Glomerular endothelial cell (primary cell): ENCODE measurements at regions not wholly inside any gene's neighbourhood (a gene's known extent, or its start where the extent isn't known, plus 50 kb on each side); places are given as distances from the start of the nearest gene placed in this dataset.
"Not testable (repeated sequence)": the region's sequence is repeated elsewhere in the genome, so short reads cannot be mapped to it uniquely, and the experiment has no call there.

Experiments used
- DNase-seq: peaks from one replicate; pipeline ENCODE4 v3.0.0-alpha.2; 2011; ENCODE audit warnings: low read depth, low spot score; ENCODE audit errors: extremely low read depth

- no peak for DNase-seq
Observed at GRCh38 chr20:52054123-52054522, 137.5 kb downstream of the ZFP64 start.

DNA sequence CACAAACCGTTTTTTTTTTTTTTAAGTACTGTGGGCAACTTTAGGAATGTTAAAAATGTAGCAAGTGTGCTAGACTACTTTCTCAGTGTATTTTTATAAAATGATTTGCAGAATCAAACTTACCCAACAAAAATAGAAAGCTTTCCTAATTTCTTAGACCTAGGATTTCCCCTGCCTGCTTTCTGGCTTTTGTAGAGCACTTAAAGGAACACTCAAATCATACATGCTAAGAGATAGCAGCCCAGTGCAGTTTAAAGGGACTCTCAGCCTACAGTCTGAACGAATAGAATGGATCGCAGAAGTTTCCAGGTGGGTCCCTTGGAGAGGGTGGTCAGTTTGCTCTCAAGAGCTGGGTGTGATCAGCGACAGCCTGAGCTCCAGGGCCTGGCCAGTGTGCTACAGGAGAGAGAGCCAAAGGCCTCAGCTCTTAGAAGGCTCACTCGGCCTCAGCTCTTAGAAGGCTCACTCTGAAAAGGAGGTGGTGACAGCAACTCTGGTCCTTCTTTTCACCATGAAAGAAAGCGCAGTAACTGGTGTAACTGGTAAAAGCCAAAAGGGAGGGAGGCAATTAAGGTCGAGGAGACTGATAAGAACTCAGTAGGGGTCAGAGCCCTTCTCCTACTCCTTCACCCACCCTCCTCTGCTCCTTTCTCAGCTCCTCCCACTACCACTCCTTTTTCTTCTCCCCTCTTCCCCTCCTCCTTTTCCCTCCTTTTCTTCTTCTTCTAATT lies 142.4 kb downstream of the ZFP64 start:
- DNase-seq: no peak

- DNase-seq: no peak
Observed at GRCh38 chr20:52047811-52048764, 143.5 kb downstream of the ZFP64 start.

- no peak for DNase-seq
Observed at GRCh38 chr20:52041966-52042365, 149.6 kb downstream of the ZFP64 start.

- no peak for DNase-seq
Observed at GRCh38 chr20:52039790-52040189, 151.8 kb downstream of the ZFP64 start.

- DNase-seq: not testable (repeated sequence)
Observed at GRCh38 chr20:52038632-52039031, 152.9 kb downstream of the ZFP64 start.

GRCh38 chr20:52037370-52037769 lies 154.2 kb downstream of the ZFP64 start:
- no peak for DNase-seq

GRCh38 chr20:52035977-52036376 lies 155.6 kb downstream of the ZFP64 start:
- DNase-seq: no peak

GRCh38 chr20:52035498-52035897 lies 156.1 kb downstream of the ZFP64 start:
- no peak for DNase-seq

DNA sequence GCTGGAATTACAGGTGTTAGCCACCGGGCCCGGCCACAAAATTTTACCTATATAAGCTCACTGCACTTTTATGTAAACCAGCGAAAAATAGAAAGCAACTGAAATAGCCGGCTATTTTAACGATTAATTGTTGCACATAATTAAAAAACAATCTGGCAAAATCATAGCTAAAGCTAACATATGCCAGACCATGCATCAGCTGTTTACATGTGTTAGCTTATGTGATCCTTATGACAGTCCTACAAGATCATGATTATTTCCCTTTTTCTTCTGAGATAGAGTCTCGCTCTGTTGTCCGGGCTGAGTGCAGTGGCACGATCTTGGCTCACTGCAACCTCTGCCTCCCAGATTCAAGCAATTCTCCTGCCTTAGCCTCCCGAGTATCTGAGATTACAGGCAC lies 157.0 kb downstream of the ZFP64 start:
- DNase-seq: no peak

- DNase-seq: no peak
Observed at GRCh38 chr20:52033313-52033712, 158.3 kb downstream of the ZFP64 start.

GRCh38 chr20:52032304-52032683 lies 159.3 kb downstream of the ZFP64 start:
- DNase-seq: not testable (repeated sequence)

GRCh38 chr20:52031563-52032303 lies 159.8 kb downstream of the ZFP64 start:
- peak; percentile 93 for DNase-seq

DNA sequence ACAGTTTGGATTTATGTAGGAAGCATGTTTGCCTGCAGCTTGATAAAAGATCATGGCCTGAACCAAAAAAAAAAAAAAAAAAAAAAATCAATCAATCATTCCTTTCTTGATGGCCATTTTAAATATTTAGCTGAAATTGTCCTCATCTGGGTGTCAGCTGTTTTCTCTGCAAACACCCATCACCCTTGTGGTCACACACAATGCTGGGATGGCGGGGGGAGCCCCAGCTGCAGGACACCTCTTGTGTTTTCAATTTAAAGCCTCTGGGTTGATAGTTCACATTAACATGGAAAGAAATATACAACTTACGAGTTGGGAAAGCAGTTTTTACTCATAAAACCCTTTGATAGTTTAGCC lies 160.4 kb downstream of the ZFP64 start:
- no peak for DNase-seq

GRCh38 chr20:52029129-52029528 lies 162.4 kb downstream of the ZFP64 start:
- not testable (repeated sequence) for DNase-seq

- no peak for DNase-seq
Observed at GRCh38 chr20:52025938-52026337, 165.6 kb downstream of the ZFP64 start.

GRCh38 chr20:52019313-52019712 lies 172.3 kb downstream of the ZFP64 start:
- DNase-seq: no peak

GRCh38 chr20:52017669-52018317 lies 173.8 kb downstream of the ZFP64 start:
- no peak for DNase-seq

- no peak for DNase-seq
Observed at GRCh38 chr20:52016022-52016421, 175.6 kb downstream of the ZFP64 start.

GRCh38 chr20:52015155-52015554 lies 176.4 kb downstream of the ZFP64 start:
- no peak for DNase-seq

GRCh38 chr20:52012079-52012478 lies 179.5 kb downstream of the ZFP64 start:
- no peak for DNase-seq
